ENCODE measurements at regions not wholly inside any gene's neighbourhood (a gene's known extent, or its start where the extent isn't known, plus 50 kb on each side); places are given as distances from the start of the nearest gene placed in this dataset.

- H3K4me1 ChIP-seq (replicated peaks) = no peaks in the 10 kb centered on the region
- H3K27ac ChIP-seq = no peak overlapping the region
- H3K27me3 ChIP-seq (replicated peaks; ENCODE audit: insufficient read depth) = no peaks in the 10 kb centered on the region
- H3K36me3 ChIP-seq = no peaks in the 10 kb centered on the region
- no peak for DNase-seq (ENCODE audit: low spot score)
- intact Hi-C loops (cut with DNase I) = no loop called here
- TF ChIP-seq POLR2A (IDR thresholded peaks at IDR 0.05) (no peak), POLR2AphosphoS5 (IDR thresholded peaks at IDR 0.05) (no peak), CTCF (IDR thresholded peaks at IDR 0.05) (no peak)
- H3K9me3 ChIP-seq = no peaks in the 10 kb centered on the region
- no peak overlapping the region for H3K4me3 ChIP-seq
- WGBS = 57% methylated on average over 6 of the region's 6 CpGs
Measured at GRCh38 chr14:94706133-94706532, 63.8 kb downstream of the GSC start.

DNA sequence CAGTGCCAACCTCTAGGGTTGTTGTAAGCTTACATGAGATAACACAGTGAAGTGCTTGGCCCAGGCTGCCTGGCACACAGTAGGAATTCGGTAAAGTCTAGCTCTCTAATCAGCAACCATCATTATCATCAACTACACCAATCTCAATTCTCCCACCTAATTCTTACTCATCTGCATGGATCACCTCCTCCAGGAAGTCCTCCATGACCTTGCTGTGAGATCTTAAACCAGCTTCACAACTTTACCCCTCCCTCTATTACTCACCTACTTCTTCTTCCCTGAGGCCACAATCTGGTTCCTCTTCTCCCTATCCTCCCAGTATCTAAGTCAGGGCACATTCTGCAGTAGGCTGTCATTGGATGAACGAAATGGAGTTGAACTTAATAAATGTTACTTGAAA, 67.3 kb downstream of the GSC start:
- H3K36me3 ChIP-seq = no peaks in the 10 kb centered on the region
- intact Hi-C loops (cut with DNase I) = no loop called here
- no peak overlapping the region for H3K4me3 ChIP-seq
- TF ChIP-seq POLR2A (IDR thresholded peaks at IDR 0.05) = no peak
- no peak for TF ChIP-seq POLR2AphosphoS5 (IDR thresholded peaks at IDR 0.05)
- no peak for TF ChIP-seq CTCF (IDR thresholded peaks at IDR 0.05)
- H3K27ac ChIP-seq = no peak overlapping the region
- WGBS = 88% methylated on average over 2 of the region's 2 CpGs
- H3K4me1 ChIP-seq (replicated peaks) = no peaks in the 10 kb centered on the region
- H3K9me3 ChIP-seq = no peaks in the 10 kb centered on the region
- DNase-seq (ENCODE audit: low spot score) = no peak
- no peaks in the 10 kb centered on the region for H3K27me3 ChIP-seq (replicated peaks; ENCODE audit: insufficient read depth)

GRCh38 chr14:94701861-94702370, 68.0 kb downstream of the GSC start:
- no peak for TF ChIP-seq POLR2A (IDR thresholded peaks at IDR 0.05)
- TF ChIP-seq CTCF (IDR thresholded peaks at IDR 0.05) = no peak
- TF ChIP-seq POLR2AphosphoS5 (IDR thresholded peaks at IDR 0.05) = no peak
- intact Hi-C loops (cut with DNase I) = no loop called here
- no peak overlapping the region for H3K27ac ChIP-seq
- no peaks in the 10 kb centered on the region for H3K36me3 ChIP-seq
- no peaks in the 10 kb centered on the region for H3K9me3 ChIP-seq
- no peaks in the 10 kb centered on the region for H3K27me3 ChIP-seq (replicated peaks; ENCODE audit: insufficient read depth)
- WGBS = 81% methylated on average over 3 of the region's 3 CpGs
- no peak overlapping the region for H3K4me3 ChIP-seq
- DNase-seq (ENCODE audit: low spot score) = no peak
- no peaks in the 10 kb centered on the region for H3K4me1 ChIP-seq (replicated peaks)

DNA sequence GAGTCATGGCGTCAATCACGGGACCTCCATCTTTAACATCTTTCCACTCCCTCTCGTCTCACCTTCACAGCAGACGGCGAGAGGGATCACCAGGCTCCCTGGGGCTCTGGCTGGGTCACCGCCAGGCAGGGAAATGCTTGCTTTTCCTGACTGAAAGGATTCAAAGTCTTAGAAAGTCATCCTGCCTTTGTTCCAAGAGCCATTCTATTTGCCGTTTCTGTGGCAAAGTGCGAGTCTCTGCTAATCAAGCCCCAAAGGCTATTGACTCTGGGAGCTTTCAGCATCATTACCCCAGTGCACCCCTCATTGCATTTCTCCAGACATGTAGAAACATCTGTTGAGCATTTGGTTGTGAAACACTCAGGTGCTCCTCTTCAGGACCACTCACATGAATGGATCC, 69.6 kb downstream of the GSC start:
- Histone ChIP-seq H3K27me3 (replicated peaks; ENCODE audit: insufficient read depth) (no peaks in the 10 kb centered on the region), H3K4me3 (no peak overlapping the region), H3K4me1 (replicated peaks) (no peaks in the 10 kb centered on the region), H3K9me3 (no peaks in the 10 kb centered on the region), H3K36me3 (no peaks in the 10 kb centered on the region), H3K27ac (no peak overlapping the region)
- intact Hi-C loops (cut with DNase I) = no loop called here
- no peak for DNase-seq (ENCODE audit: low spot score)
- 64% methylated on average over 8 of the region's 8 CpGs for WGBS
- no peak for TF ChIP-seq CTCF (IDR thresholded peaks at IDR 0.05)
- no peak for TF ChIP-seq POLR2AphosphoS5 (IDR thresholded peaks at IDR 0.05)
- TF ChIP-seq POLR2A (IDR thresholded peaks at IDR 0.05) = no peak

- TF ChIP-seq CTCF (IDR thresholded peaks at IDR 0.05) (no peak), POLR2AphosphoS5 (IDR thresholded peaks at IDR 0.05) (no peak), POLR2A (IDR thresholded peaks at IDR 0.05) (no peak)
Measured at GRCh38 chr14:94699831-94700230, 70.1 kb downstream of the GSC start.

More at GRCh38 chr14:94699831-94700230, 70.1 kb downstream of the GSC start:
- no peaks in the 10 kb centered on the region for H3K27me3 ChIP-seq (replicated peaks; ENCODE audit: insufficient read depth)
- no peak overlapping the region for H3K4me3 ChIP-seq
- no peaks in the 10 kb centered on the region for H3K9me3 ChIP-seq
- no peaks in the 10 kb centered on the region for H3K36me3 ChIP-seq
- no peak for DNase-seq (ENCODE audit: low spot score)
- 58% methylated on average over 9 of the region's 9 CpGs for WGBS
- H3K27ac ChIP-seq = no peak overlapping the region
- intact Hi-C loops (cut with DNase I) = loop anchor here (10.0 kb wide), 1 partner anchor 395 kb away; no protein-coding TSS in a partner anchor
- H3K4me1 ChIP-seq (replicated peaks) = no peaks in the 10 kb centered on the region
